ENCODE measurements at regions not wholly inside any gene's neighbourhood (a gene's known extent, or its start where the extent isn't known, plus 50 kb on each side); places are given as distances from the start of the nearest gene placed in this dataset.

- DNase-seq (ENCODE audit: low read depth in 1 of 2, low spot score in 2 of 2) (no peak), FAIRE-seq (no peak)
- Histone ChIP-seq H3K23ac (ENCODE audit: insufficient read length) (no peak overlapping the region), H4K5ac (ENCODE audit: insufficient read length, low read depth, low read length) (no peak overlapping the region), H4K91ac (replicated peaks; ENCODE audit: insufficient read length, low read length) (no peak overlapping the region), H2AFZ (ENCODE audit: low read length) (no peak overlapping the region), H3K27me3 (replicated peaks in 1 of 4; ENCODE audit: control insufficient read depth in 3 of 4, extremely low read depth in 1 of 4, insufficient read depth in 3 of 4, low read length in 3 of 4) (no peaks in the 10 kb centered on the region), H3K79me1 (ENCODE audit: low read depth, low read length) (no peaks in the 10 kb centered on the region), H2BK120ac (replicated peaks; ENCODE audit: low read depth, low read length) (no peak overlapping the region), H4K8ac (ENCODE audit: extremely low read depth, insufficient read depth, low read length) (no peak overlapping the region), H2BK15ac (ENCODE audit: low read length) (no peak overlapping the region), H3K4me3 (ENCODE audit: extremely low read depth in 1 of 4, insufficient read depth in 2 of 4, low read depth in 3 of 4, low read length in 4 of 4) (no peak overlapping the region), H2BK12ac (ENCODE audit: low read depth, low read length) (no peak overlapping the region), H3K56ac (replicated peaks; ENCODE audit: insufficient read length, low read depth, low read length) (no peak overlapping the region), H3K9me3 (ENCODE audit: insufficient read depth in 2 of 2, low read depth in 1 of 2, low read length in 1 of 2) (no peaks in the 10 kb centered on the region), H2BK20ac (ENCODE audit: low read length) (no peak overlapping the region), H3K4me1 (replicated peaks in 1 of 4; ENCODE audit: control insufficient read depth in 3 of 4, insufficient read depth in 4 of 4, low read length in 3 of 4) (no peaks in the 10 kb centered on the region), H3K18ac (ENCODE audit: extremely low read depth, low read length) (no peak overlapping the region), H3K36me3 (ENCODE audit: control insufficient read depth in 2 of 4, insufficient read depth in 4 of 4, low read length in 3 of 4) (no peaks in the 10 kb centered on the region), H3K4ac (replicated peaks; ENCODE audit: insufficient read length, low read depth, low read length) (no peak overlapping the region), H2AK5ac (ENCODE audit: low read depth, low read length) (no peak overlapping the region), H2BK5ac (ENCODE audit: low read depth, low read length) (no peak overlapping the region), H3K23me2 (ENCODE audit: low read depth, low read length) (no peaks in the 10 kb centered on the region), H4K20me1 (replicated peaks in 1 of 2; ENCODE audit: control insufficient read depth in 1 of 2, insufficient read depth in 2 of 2, low read length in 2 of 2) (no peaks in the 10 kb centered on the region), H3K4me2 (ENCODE audit: insufficient read depth in 1 of 2, low read depth in 2 of 2, low read length in 2 of 2) (no peak overlapping the region), H3K9ac (replicated peaks in 1 of 4; ENCODE audit: extremely low read depth in 1 of 4, low read depth in 3 of 4, low read length in 3 of 4) (no peak overlapping the region), H3K79me2 (ENCODE audit: control insufficient read depth in 1 of 2, insufficient read depth in 2 of 2, low read length in 2 of 2) (no peaks in the 10 kb centered on the region), H3K27ac (ENCODE audit: low read depth, low read length) (no peak overlapping the region), H3K14ac (ENCODE audit: insufficient read length) (no peak overlapping the region)
- 91% methylated on average over 3 of the region's 3 CpGs; no CpG with 5 or more reads in 1 of the 2 experiments for WGBS, 2 experiments (ENCODE audit: extremely low coverage in 1 of 2, insufficient coverage in 1 of 2, insufficient read length in 1 of 2, insufficient replicate concordance in 2 of 2, low coverage in 1 of 2, low lambda C conversion rate in 2 of 2, missing lambda C conversion rate in 1 of 2)
- ChIA-PET POLR2A (ENCODE audit: partially characterized antibody) (no interaction called here), CTCF (ENCODE audit: partially characterized antibody) (interaction anchor here (0.8 to 2.3 kb wide), 3 partner anchors 13 to 80 kb away, joined by 3 to 8 read pairs (median 4); no protein-coding TSS in a partner anchor)
- TF ChIP-seq BCL11A (IDR thresholded peaks at IDR 0.05; ENCODE audit: low read depth in 2 of 2, low read length in 2 of 2) (no peak), EP300 (IDR thresholded peaks at IDR 0.05; ENCODE audit: borderline replicate concordance in 1 of 2, low read depth in 2 of 2, low read length in 2 of 2) (no peak), SP2 (IDR thresholded peaks at IDR 0.05; ENCODE audit: low read length) (no peak), JUN (IDR thresholded peaks at IDR 0.05; ENCODE audit: low read depth, low read length) (no peak), FOSL1 (IDR thresholded peaks at IDR 0.05; ENCODE audit: insufficient read depth, low read depth, low read length) (no peak), EZH2 (IDR thresholded peaks at IDR 0.05; ENCODE audit: low read depth, low read length, severe bottlenecking) (no peak), CTCF (IDR thresholded peaks at IDR 0.05; ENCODE audit: control extremely low read depth in 1 of 3, insufficient read depth in 1 of 3, low read depth in 1 of 3, low read length in 3 of 3) (no peak), BRCA1 (IDR thresholded peaks at IDR 0.05; ENCODE audit: low read depth, low read length) (no peak), MAX (IDR thresholded peaks at IDR 0.05) (no peak), CBX5 (IDR thresholded peaks at IDR 0.05; ENCODE audit: low read depth, low read length) (no peak), SAP30 (IDR thresholded peaks at IDR 0.05; ENCODE audit: insufficient read depth, insufficient replicate concordance, low read length) (no peak), PHF8 (conservative IDR thresholded peaks at IDR 0.05; ENCODE audit: low read depth, low read length) (no peak)
Observed at GRCh38 chr16:82287937-82288336, 117.9 kb upstream of the MPHOSPH6 start.

Data from H1 (cell line).